Progenitor cell of endocrine pancreas (in vitro differentiated cells): ENCODE measurements at regions not wholly inside any gene's neighbourhood (a gene's known extent, or its start where the extent isn't known, plus 50 kb on each side); places are given as distances from the start of the nearest gene placed in this dataset.

Experiments used
- DNase-seq: peaks from one replicate; pipeline ENCODE4 v3.0.0; 2021; ENCODE audit warnings: low spot score; ENCODE audit not compliant: unreplicated experiment
- H3K27ac Mint-ChIP-seq: 2 replicates; pipeline ENCODE4 v1.8.0; 2021; ENCODE audit warnings: mild to moderate bottlenecking, moderate library complexity, mixed read lengths
- H3K27me3 Mint-ChIP-seq: 2 replicates; pipeline ENCODE4 v1.8.0; 2021; ENCODE audit warnings: mixed read lengths
- H3K36me3 Mint-ChIP-seq: 2 replicates; pipeline ENCODE4 v1.8.0; 2022; ENCODE audit warnings: mixed read lengths; ENCODE audit not compliant: insufficient read depth
- H3K4me1 Mint-ChIP-seq: 2 replicates; pipeline ENCODE4 v1.8.0; 2021; ENCODE audit warnings: low read depth, mixed read lengths
- H3K4me3 Mint-ChIP-seq: 2 replicates; pipeline ENCODE4 v1.8.0; 2021; ENCODE audit warnings: low read depth, mild to moderate bottlenecking, moderate library complexity, mixed read lengths
- H3K9me3 Mint-ChIP-seq: 2 replicates; pipeline ENCODE4 v1.8.0; 2021; ENCODE audit warnings: low read depth, mixed read lengths
- TF ChIP-seq, protein P1 (sequence below): fragments of 200-600 bp; sonication (generic); IDR thresholded peaks from one replicate; pipeline ENCODE4 v1.5.0; 2021; ENCODE audit warnings: antibody characterized with exemption, mild to moderate bottlenecking; ENCODE audit not compliant: unreplicated experiment

DNA sequence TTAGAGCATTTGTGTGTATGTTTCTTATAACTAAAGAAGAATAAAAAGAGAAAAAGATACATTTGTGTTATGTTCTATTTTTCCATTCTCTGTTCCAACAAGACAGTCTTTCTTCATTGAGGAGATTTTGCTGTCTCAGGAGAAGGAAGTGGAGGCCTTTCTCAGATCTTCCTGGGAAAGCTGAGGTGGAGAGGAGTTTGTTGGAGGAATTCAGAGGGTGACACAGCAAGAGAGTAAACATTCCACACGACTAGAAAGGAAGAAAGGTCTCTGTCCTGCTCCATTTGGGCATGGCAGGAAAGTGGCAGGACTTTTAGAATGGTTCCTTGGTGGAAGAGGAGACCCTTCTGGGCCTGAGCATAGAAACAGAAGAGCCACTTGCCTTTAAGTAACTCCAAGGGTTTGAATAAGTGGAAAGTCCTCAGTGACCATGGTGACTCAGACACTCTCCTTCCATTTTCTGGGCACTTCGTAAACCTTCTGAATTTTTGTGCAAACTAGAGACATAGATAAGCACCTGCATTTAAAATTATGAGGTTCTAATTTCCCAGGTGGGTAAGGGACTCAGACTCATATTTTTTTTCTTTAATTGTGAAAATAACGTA, 52.3 kb upstream of the COL5A2 start:
- TF ChIP-seq, protein P1, sequence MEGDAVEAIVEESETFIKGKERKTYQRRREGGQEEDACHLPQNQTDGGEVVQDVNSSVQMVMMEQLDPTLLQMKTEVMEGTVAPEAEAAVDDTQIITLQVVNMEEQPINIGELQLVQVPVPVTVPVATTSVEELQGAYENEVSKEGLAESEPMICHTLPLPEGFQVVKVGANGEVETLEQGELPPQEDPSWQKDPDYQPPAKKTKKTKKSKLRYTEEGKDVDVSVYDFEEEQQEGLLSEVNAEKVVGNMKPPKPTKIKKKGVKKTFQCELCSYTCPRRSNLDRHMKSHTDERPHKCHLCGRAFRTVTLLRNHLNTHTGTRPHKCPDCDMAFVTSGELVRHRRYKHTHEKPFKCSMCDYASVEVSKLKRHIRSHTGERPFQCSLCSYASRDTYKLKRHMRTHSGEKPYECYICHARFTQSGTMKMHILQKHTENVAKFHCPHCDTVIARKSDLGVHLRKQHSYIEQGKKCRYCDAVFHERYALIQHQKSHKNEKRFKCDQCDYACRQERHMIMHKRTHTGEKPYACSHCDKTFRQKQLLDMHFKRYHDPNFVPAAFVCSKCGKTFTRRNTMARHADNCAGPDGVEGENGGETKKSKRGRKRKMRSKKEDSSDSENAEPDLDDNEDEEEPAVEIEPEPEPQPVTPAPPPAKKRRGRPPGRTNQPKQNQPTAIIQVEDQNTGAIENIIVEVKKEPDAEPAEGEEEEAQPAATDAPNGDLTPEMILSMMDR, result no peak
- H3K27ac Mint-ChIP-seq, result no peak overlapping the region
- no peaks in the 10 kb centered on the region for H3K27me3 Mint-ChIP-seq
- H3K4me1 Mint-ChIP-seq, result no peaks in the 10 kb centered on the region
- no peak for DNase-seq
- H3K9me3 Mint-ChIP-seq, result no peaks in the 10 kb centered on the region
- H3K36me3 Mint-ChIP-seq, result no peaks in the 10 kb centered on the region
- H3K4me3 Mint-ChIP-seq, result no peak overlapping the region

DNA sequence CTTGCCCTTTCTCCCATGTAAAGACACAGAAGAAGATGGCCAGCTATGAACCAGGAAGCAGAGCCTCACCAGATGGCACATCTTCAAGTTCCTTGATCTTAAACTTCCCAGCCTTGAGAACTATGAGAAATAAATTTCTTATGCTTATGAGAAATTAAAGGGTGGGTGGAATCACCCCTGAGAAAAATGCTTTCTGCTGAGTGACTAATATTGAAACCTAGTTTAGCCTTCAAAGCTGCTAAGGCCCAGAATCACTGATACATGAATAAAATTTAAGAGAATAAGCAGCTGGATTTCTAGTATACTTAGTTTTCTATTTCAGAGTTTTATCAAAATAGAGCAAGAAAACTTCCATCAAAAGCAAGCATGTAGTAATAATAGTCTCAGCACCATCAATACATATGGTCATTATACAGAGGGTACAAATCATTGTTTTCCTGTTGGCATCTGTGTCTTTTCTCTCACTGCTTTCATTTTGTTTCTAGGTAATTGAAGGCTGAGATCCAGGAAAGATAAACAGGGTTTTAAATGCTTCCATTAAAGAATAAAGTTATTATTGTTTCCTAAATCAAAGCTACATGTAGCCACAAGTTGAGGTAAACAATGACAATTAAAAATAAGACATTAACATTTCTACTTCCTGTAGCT, 53.3 kb upstream of the COL5A2 start:
- H3K4me3 Mint-ChIP-seq, result no peak overlapping the region
- no peaks in the 10 kb centered on the region for H3K27me3 Mint-ChIP-seq
- TF ChIP-seq, protein P1, result no peak
- H3K27ac Mint-ChIP-seq, result no peak overlapping the region
- H3K4me1 Mint-ChIP-seq, result no peaks in the 10 kb centered on the region
- H3K36me3 Mint-ChIP-seq, result no peaks in the 10 kb centered on the region
- no peaks in the 10 kb centered on the region for H3K9me3 Mint-ChIP-seq
- DNase-seq, result no peak

DNA sequence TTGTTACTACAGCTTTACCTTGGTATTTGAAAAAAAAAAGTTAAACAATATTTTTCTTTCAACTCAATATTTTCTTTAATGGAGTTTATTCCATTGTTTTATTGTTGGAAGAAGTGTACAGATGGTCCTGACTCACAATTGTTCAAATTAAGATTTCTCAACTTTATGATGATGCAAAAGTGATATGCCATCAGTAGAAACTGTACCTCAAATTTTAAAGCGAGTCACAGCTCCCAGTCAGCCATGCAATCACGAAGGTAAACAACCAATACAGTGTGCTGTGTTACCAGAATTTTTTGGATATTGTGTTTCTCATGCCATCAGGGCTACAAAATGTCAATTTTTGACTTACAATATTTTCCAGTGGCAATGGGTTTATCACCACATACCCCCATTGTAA, 54.0 kb upstream of the COL5A2 start:
- Mint-ChIP-seq H3K9me3 (no peaks in the 10 kb centered on the region), H3K4me1 (no peaks in the 10 kb centered on the region), H3K36me3 (no peaks in the 10 kb centered on the region), H3K27ac (no peak overlapping the region), H3K4me3 (no peak overlapping the region), H3K27me3 (no peaks in the 10 kb centered on the region)
- TF ChIP-seq, protein P1, result no peak
- no peak for DNase-seq

DNA sequence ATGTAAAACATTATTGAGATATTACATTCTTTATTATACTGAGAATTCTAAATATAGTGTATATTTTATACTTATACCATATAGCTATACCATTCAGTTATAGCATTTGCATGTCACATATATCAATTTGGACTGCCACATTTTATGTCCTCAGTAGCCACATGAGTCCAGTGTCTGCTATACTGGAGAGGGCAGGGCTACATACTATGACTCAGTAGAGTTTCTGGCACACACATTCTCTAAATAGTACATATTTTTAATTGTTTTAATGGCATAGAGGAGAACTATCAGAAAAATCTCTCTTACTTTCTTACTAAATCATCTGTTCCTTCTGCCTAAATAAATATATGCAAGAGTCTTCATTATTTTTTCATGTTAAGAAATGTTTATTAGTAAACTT, 55.4 kb upstream of the COL5A2 start:
- Mint-ChIP-seq H3K4me1 (no peaks in the 10 kb centered on the region), H3K27me3 (no peaks in the 10 kb centered on the region), H3K27ac (no peak overlapping the region), H3K9me3 (no peaks in the 10 kb centered on the region), H3K36me3 (no peaks in the 10 kb centered on the region), H3K4me3 (no peak overlapping the region)
- DNase-seq, result no peak
- TF ChIP-seq, protein P1, result no peak

GRCh38 chr2:189236066-189236465, 56.5 kb upstream of the COL5A2 start:
- no peaks in the 10 kb centered on the region for H3K4me1 Mint-ChIP-seq
- H3K4me3 Mint-ChIP-seq, result no peak overlapping the region
- no peaks in the 10 kb centered on the region for H3K9me3 Mint-ChIP-seq
- DNase-seq, result no peak
- TF ChIP-seq, protein P1, result no peak
- no peak overlapping the region for H3K27ac Mint-ChIP-seq
- H3K36me3 Mint-ChIP-seq, result no peaks in the 10 kb centered on the region
- H3K27me3 Mint-ChIP-seq, result no peaks in the 10 kb centered on the region
